IMR-90 (cell line): ENCODE measurements at regions not wholly inside any gene's neighbourhood (a gene's known extent, or its start where the extent isn't known, plus 50 kb on each side); places are given as distances from the start of the nearest gene placed in this dataset.

ENCODE experiments used
- ATAC-seq: fragments of 200-7000 bp; cut with Tn5 transposase; 2 replicates; pipeline ENCODE4 v1.9.1; 2020; ENCODE audit warnings: low read depth, mild to moderate bottlenecking, moderate library complexity
- BruUV-seq: library from RNA; stranded (reverse); fragments of 400-500 nt; replicated peaks from 2 replicates; lab custom pipeline; 2021; lab: Mats Ljungman, UMichigan
- CTCF ChIA-PET: fragments of 300-600 bp; formaldehyde crosslinking; extraction: SDS; loops from one replicate; lab custom pipeline; 2021; ENCODE audit warnings: antibody characterized with exemption; lab: Yijun Ruan, JAX
- POLR2A ChIA-PET: fragments of 300-600 bp; sonication (Branson Sonifier 250); formaldehyde crosslinking; loops from one replicate; lab custom pipeline; 2022; ENCODE audit warnings: antibody characterized with exemption; ENCODE audit not compliant: unreplicated experiment; lab: Charles Lee
- DNase-seq: peaks from one replicate; pipeline ENCODE4 v3.0.0; 2013
- H2AFZ ChIP-seq: replicated peaks from 2 replicates; pipeline ENCODE3; 2013; ENCODE audit warnings: low read length, mild to moderate bottlenecking; ENCODE audit not compliant: poor library complexity
- H2AK5ac ChIP-seq: 2 replicates; pipeline ENCODE4 v1.6.1; 2013; ENCODE audit warnings: low read depth, low read length, inconsistent platforms
- H2AK9ac ChIP-seq: replicated peaks from 2 replicates; pipeline ENCODE3; 2013; ENCODE audit warnings: mild to moderate bottlenecking, low read depth, low read length, moderate library complexity; ENCODE audit not compliant: poor library complexity
- H2BK120ac ChIP-seq: 2 replicates; pipeline ENCODE4 v1.6.1; 2013; ENCODE audit warnings: low read depth, low read length, inconsistent platforms
- H2BK15ac ChIP-seq: 3 replicates; pipeline ENCODE4 v1.6.1; 2013; ENCODE audit warnings: low read depth, low read length, inconsistent platforms
- H2BK20ac ChIP-seq: 2 replicates; pipeline ENCODE4 v1.6.1; 2013; ENCODE audit warnings: low read depth, mild to moderate bottlenecking, inconsistent platforms, low read length, moderate library complexity
- H2BK5ac ChIP-seq: 2 replicates; pipeline ENCODE4 v1.6.1; 2013; ENCODE audit warnings: mild to moderate bottlenecking, low read depth, low read length, inconsistent platforms; ENCODE audit not compliant: poor library complexity, severe bottlenecking
- H3K14ac ChIP-seq: replicated peaks from 2 replicates; pipeline ENCODE4 v1.6.1; 2013; ENCODE audit warnings: low read depth, low read length, inconsistent platforms
- H3K18ac ChIP-seq: 2 replicates; pipeline ENCODE4 v1.6.1; 2013; ENCODE audit warnings: low read depth, low read length, control low read depth
- H3K23ac ChIP-seq: 2 replicates; pipeline ENCODE4 v1.6.1; 2013; ENCODE audit warnings: low read depth, low read length, inconsistent platforms
- H3K27ac ChIP-seq: 2 replicates; pipeline ENCODE4 v1.5.1; 2013; ENCODE audit warnings: mild to moderate bottlenecking, control low read depth, low read length; ENCODE audit not compliant: insufficient read depth
- H3K27me3 ChIP-seq: 2 replicates; pipeline ENCODE4 v1.6.1; 2013; ENCODE audit warnings: low read length; ENCODE audit not compliant: control insufficient read depth, insufficient read depth
- H3K36me3 ChIP-seq: 2 replicates; pipeline ENCODE4 v1.6.1; 2013; ENCODE audit warnings: low read length, mixed read lengths; ENCODE audit not compliant: control insufficient read depth, insufficient read depth
- H3K4ac ChIP-seq: 2 replicates; pipeline ENCODE4 v1.6.1; 2013; ENCODE audit warnings: low read depth, low read length, inconsistent platforms
- H3K4me1 ChIP-seq: 2 replicates; pipeline ENCODE4 v1.6.1; 2013; ENCODE audit warnings: low read length, mixed read lengths; ENCODE audit not compliant: control insufficient read depth, insufficient read depth
- H3K4me2 ChIP-seq: 2 replicates; pipeline ENCODE4 v1.6.1; 2013; ENCODE audit warnings: low read depth, mild to moderate bottlenecking, control low read depth, low read length, moderate library complexity
- H3K4me3 ChIP-seq: 2 replicates; pipeline ENCODE4 v1.5.1; 2013; ENCODE audit warnings: low read depth, mild to moderate bottlenecking, control low read depth, low read length, moderate library complexity; ENCODE audit not compliant: insufficient read depth
- H3K56ac ChIP-seq: 2 replicates; pipeline ENCODE4 v1.6.1; 2013; ENCODE audit warnings: low read length, inconsistent platforms; ENCODE audit not compliant: insufficient read depth; ENCODE audit errors: extremely low read depth
- H3K79me1 ChIP-seq, 2 experiments: 2 replicates each; pipeline ENCODE4 v1.6.1; 2013; ENCODE audit warnings: low read length in 2 of 2, inconsistent platforms in 1 of 2, low read depth in 1 of 2
- H3K9ac ChIP-seq: 2 replicates; pipeline ENCODE4 v1.6.1; 2013; ENCODE audit warnings: low read depth, low read length, control low read depth
- H3K9me1 ChIP-seq: 2 replicates; pipeline ENCODE4 v1.6.1; 2013; ENCODE audit warnings: low read length, inconsistent platforms; ENCODE audit not compliant: insufficient read depth
- H3K9me3 ChIP-seq: 2 replicates; pipeline ENCODE4 v1.6.1; 2013; ENCODE audit warnings: low read length; ENCODE audit not compliant: control insufficient read depth, insufficient read depth
- H4K20me1 ChIP-seq: 2 replicates; pipeline ENCODE4 v1.6.1; 2013; ENCODE audit warnings: low read length, inconsistent platforms; ENCODE audit not compliant: insufficient read depth
- H4K5ac ChIP-seq: 2 replicates; pipeline ENCODE4 v1.6.1; 2013; ENCODE audit warnings: mild to moderate bottlenecking, low read depth, low read length, control low read depth
- H4K8ac ChIP-seq, 2 experiments: 2 replicates each; pipeline ENCODE4 v1.6.1; 2013; ENCODE audit warnings: low read depth in 2 of 2, low read length in 2 of 2, control low read depth in 1 of 2, inconsistent platforms in 1 of 2
- H4K91ac ChIP-seq: 2 replicates; pipeline ENCODE4 v1.6.1; 2013; ENCODE audit warnings: low read depth, low read length, inconsistent platforms; ENCODE audit not compliant: insufficient read depth
- BHLHE40 ChIP-seq: fragments of 150-350 bp; IDR thresholded peaks from 2 replicates; pipeline ENCODE4 v1.6.1; 2016; ENCODE audit warnings: mild to moderate bottlenecking, low read depth, low read length
- FOS ChIP-seq: fragments of 150-350 bp; IDR thresholded peaks from 2 replicates; pipeline ENCODE4 v1.6.1; 2016; ENCODE audit warnings: low read depth, low read length
- SMC3 ChIP-seq: fragments of 150-350 bp; IDR thresholded peaks from 2 replicates; pipeline ENCODE4 v1.6.1; 2016; ENCODE audit warnings: low read depth, mild to moderate bottlenecking, antibody characterized with exemption, low read length, moderate library complexity
- WGBS, 2 experiments: methylation state at CpG; one replicate each; pipeline versions ENCODE4 v1.1.5 to v1.1.7; 2013; ENCODE audit warnings: missing lambda C conversion rate in 2 of 2; ENCODE audit not compliant: insufficient read length in 1 of 2; ENCODE audit errors: extremely low coverage in 2 of 2; 5-methylcytosine and 5-hydroxymethylcytosine counted together
- dilution Hi-C: fragments of 300-500 bp; cut with HindIII; formaldehyde crosslinking; loops from one replicate; pipeline ENCODE4 v1.14.3; 2018; ENCODE audit warnings: low sequenced_read_pairs; ENCODE audit not compliant: unreplicated experiment
- in situ Hi-C: fragments of 300-500 bp; cut with MboI; formaldehyde crosslinking; loops from 3 replicates; pipeline ENCODE4 v1.14.3; 2019; ENCODE audit warnings: low sequenced_read_pairs, inconsistent platforms, mixed read lengths
- intact Hi-C: fragments of 100-400 bp; cut with micrococcal nuclease; formaldehyde crosslinking; loops from 2 replicates; pipeline ENCODE4 v1.10.0; 2022

GRCh38 chr3:124664804-124665203 is 65.4 kb upstream of the UMPS start:
- ChIA-PET CTCF (no interaction called here), POLR2A (no interaction called here)
- Histone ChIP-seq H3K9me1 (no peaks in the 10 kb centered on the region; the same call in 1 of the 2 replicates), H4K20me1 (no peaks in the 10 kb centered on the region), H3K79me1 (no peaks in the 10 kb centered on the region), H3K23ac (no peak overlapping the region), H3K4me3 (no peak overlapping the region), H2AFZ (no peak overlapping the region), H4K5ac (no peak overlapping the region), H3K56ac (no peak overlapping the region), H2AK9ac (no peak overlapping the region), H2BK120ac (no peak overlapping the region), H2AK5ac (no peak overlapping the region), H3K18ac (no peak overlapping the region), H3K9me3 (no peaks in the 10 kb centered on the region), H3K4me1 (peaks cover 5% of the 10 kb centered on the region), H3K4me2 (no peak overlapping the region), H3K36me3 (no peaks in the 10 kb centered on the region), H3K27ac (no peak overlapping the region), H4K8ac (no peak overlapping the region), H3K9ac (no peak overlapping the region), H3K27me3 (no peaks in the 10 kb centered on the region), H3K4ac (no peak overlapping the region), H3K14ac (no peak overlapping the region), H2BK5ac (no peak overlapping the region), H2BK15ac (no peak overlapping the region; the same call in 2 of the 3 replicates), H2BK20ac (no peak overlapping the region), H4K91ac (no peak overlapping the region)
- dilution Hi-C loops = no loop called here
- no peak for DNase-seq
- WGBS, 2 experiments = no CpG with 5 or more reads among the region's 2 CpGs
- BruUV-seq = no TSS peak
- TF ChIP-seq FOS (no peak), SMC3 (no peak), BHLHE40 (no peak)
- ATAC-seq = no peak
- in situ Hi-C loops = no loop called here
- intact Hi-C loops = no loop called here
